Gastrocnemius medialis (tissue), 4 donors: ENCODE measurements at regions not wholly inside any gene's neighbourhood (a gene's known extent, or its start where the extent isn't known, plus 50 kb on each side); places are given as distances from the start of the nearest gene placed in this dataset.

ENCODE experiments used
- ATAC-seq, 2 donors: fragments of 150-250 bp; one replicate each; pipeline ENCODE4 v1.9.1; 2016
- DNase-seq, 2 donors: peaks; one replicate each; pipeline ENCODE4 v3.0.0-alpha.2; 2019
- H3K27ac ChIP-seq, 4 donors: fragments of 200-600 bp; sonication (generic); 1 replicate in 1 of 4; 2 replicates in 3 of 4; pipeline ENCODE4 v1.5.1; 2016 to 2018; ENCODE audit warnings: mild to moderate bottlenecking in 2 of 4, moderate library complexity in 1 of 4
- H3K27me3 ChIP-seq, 3 donors: fragments of 200-600 bp; sonication (generic) in 2 of 3; 1 replicate in 1 of 3; 2 replicates in 2 of 3; pipeline versions ENCODE4 v1.5.1 to v1.6.0; 2016 to 2019; ENCODE audit warnings: mild to moderate bottlenecking in 1 of 3, moderate library complexity in 1 of 3
- H3K36me3 ChIP-seq, 2 donors: fragments of 200-600 bp; sonication (generic) in 1 of 2; one replicate each; pipeline ENCODE4 v1.5.1; 2017 to 2018
- H3K4me1 ChIP-seq, 2 donors: fragments of 200-600 bp; sonication (generic) in 1 of 2; one replicate each; pipeline ENCODE4 v1.5.1; 2016 to 2017; ENCODE audit warnings: mild to moderate bottlenecking in 2 of 2
- H3K4me3 ChIP-seq, 4 donors: fragments of 200-600 bp; sonication (generic) in 3 of 4; 1 replicate in 1 of 4; 2 replicates in 3 of 4; pipeline ENCODE4 v1.5.1; 2016 to 2019; ENCODE audit warnings: mild to moderate bottlenecking in 2 of 4
- H3K9me3 ChIP-seq, 3 donors: fragments of 200-600 bp; sonication (generic) in 2 of 3; 1 replicate in 1 of 3; 2 replicates in 2 of 3; pipeline ENCODE4 v1.5.1; 2016 to 2019
- POLR2A ChIP-seq, 2 donors: fragments of 450-650 bp; IDR thresholded peaks; one replicate each; pipeline ENCODE4 v1.6.1; 2017; ENCODE audit warnings: antibody characterized with exemption in 2 of 2, mild to moderate bottlenecking in 2 of 2, moderate library complexity in 2 of 2
- in situ Hi-C, 4 donors: fragments of 200-750 bp; cut with MboI; loops; one replicate each; pipeline versions ENCODE4 v1.15.0 to v1.8.0; 2017; ENCODE audit warnings: low sequenced_read_pairs in 4 of 4
- intact Hi-C: fragments of 100-400 bp; cut with DNase I; formaldehyde crosslinking; loops from one replicate; pipeline ENCODE4 v1.15.1; 2023; ENCODE audit warnings: low total_unique reads
- TF ChIP-seq, protein P1 (sequence below), 5 experiments: fragments of 450-650 bp in 3 of 5; fragments of 200-600 bp in 2 of 5; sonication (generic) in 2 of 5; IDR thresholded peaks in 4 of 5; conservative IDR thresholded peaks in 1 of 5; 1 replicate in 4 of 5; 2 replicates in 1 of 5; pipeline ENCODE4 v1.5.1; 2016 to 2019; ENCODE audit warnings: antibody characterized with exemption in 5 of 5, mild to moderate bottlenecking in 3 of 5, moderate library complexity in 3 of 5

DNA sequence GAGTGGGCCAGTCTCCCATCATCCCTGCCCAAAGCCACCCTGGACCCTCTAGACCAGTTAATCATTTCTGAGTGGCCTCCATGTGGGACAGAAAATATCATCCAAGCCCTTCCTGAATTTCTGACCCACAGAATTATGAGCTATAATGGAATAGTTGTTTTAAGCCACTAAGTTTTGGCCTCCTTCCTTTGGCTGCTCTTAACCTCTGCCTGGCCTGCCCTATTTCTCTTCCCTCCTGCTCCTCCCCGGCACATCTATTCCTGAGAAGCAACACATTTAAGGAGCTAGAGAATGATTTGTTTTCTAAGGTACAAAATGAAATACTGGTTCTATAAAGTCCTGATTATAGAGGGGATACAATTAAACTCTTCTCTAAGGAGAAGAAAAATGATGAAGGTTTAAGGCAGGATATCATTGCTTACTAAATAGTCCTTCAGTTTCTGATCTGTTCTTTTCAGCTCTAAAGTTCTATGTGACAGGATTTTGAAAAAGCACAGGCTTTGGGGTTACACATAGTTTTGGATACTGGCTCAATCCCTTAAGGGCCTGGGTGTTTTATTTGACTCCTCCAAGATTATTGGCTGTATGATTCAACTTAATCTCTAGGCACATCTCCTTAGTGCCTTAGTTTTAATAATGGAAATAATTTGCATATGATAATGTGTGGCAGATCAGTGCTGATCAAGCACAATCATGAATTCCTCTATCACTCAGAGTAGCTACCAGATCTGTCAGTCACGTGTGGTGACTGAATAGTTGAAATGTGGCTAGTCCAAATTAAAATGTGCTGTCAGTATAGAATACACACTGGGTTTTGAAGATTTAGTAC is 240.3 kb downstream of the VAPA start:
- H3K4me1 ChIP-seq, result no peaks in the 10 kb centered on the region
- no peaks in the 10 kb centered on the region for H3K36me3 ChIP-seq
- no peak for ATAC-seq
- DNase-seq, result no peak
- intact Hi-C loops, result no loop called here
- in situ Hi-C loops, result loop anchor here in 1 of 4 donors (25.0 kb wide), 1 partner anchor 108 kb away; no protein-coding TSS in a partner anchor
- no peaks in the 10 kb centered on the region for H3K27me3 ChIP-seq
- H3K9me3 ChIP-seq, result no peaks in the 10 kb centered on the region
- no peak overlapping the region for H3K4me3 ChIP-seq
- TF ChIP-seq POLR2A (IDR thresholded peaks at IDR 0.05), result no peak
- TF ChIP-seq, protein P1, sequence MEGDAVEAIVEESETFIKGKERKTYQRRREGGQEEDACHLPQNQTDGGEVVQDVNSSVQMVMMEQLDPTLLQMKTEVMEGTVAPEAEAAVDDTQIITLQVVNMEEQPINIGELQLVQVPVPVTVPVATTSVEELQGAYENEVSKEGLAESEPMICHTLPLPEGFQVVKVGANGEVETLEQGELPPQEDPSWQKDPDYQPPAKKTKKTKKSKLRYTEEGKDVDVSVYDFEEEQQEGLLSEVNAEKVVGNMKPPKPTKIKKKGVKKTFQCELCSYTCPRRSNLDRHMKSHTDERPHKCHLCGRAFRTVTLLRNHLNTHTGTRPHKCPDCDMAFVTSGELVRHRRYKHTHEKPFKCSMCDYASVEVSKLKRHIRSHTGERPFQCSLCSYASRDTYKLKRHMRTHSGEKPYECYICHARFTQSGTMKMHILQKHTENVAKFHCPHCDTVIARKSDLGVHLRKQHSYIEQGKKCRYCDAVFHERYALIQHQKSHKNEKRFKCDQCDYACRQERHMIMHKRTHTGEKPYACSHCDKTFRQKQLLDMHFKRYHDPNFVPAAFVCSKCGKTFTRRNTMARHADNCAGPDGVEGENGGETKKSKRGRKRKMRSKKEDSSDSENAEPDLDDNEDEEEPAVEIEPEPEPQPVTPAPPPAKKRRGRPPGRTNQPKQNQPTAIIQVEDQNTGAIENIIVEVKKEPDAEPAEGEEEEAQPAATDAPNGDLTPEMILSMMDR (IDR thresholded peaks at IDR 0.05 in 4 of 5, conservative IDR thresholded peaks at IDR 0.05 in 1 of 5), result no peak
- H3K27ac ChIP-seq, result no peak overlapping the region

DNA sequence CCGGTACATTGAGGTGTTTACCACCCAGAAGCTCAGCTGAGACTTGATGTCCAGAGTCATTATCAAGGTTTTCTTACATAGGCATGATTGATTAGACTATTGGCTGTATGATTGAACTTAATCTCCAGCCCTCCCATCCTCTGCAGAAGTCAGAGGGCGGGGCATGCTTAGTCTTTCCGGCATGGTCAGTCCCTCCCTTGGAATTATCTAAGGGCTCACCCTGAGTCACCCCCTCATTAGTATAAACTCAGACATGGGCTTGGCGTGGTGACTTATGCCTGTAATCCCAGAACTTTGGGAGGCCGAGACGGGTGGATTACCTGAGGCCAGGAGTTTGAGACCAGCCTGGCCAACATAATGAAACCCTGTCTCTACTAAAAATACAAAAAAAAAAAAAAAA is 243.9 kb downstream of the VAPA start:
- intact Hi-C loops (no loop called here), in situ Hi-C loops (loop anchor here in 1 of 4 donors (25.0 kb wide), 1 partner anchor 105 kb away; no protein-coding TSS in a partner anchor)
- ATAC-seq (no peak), DNase-seq (no peak)
- H3K27ac ChIP-seq, result no peak overlapping the region
- no peaks in the 10 kb centered on the region for H3K4me1 ChIP-seq
- no peak overlapping the region for H3K4me3 ChIP-seq
- H3K27me3 ChIP-seq, result no peaks in the 10 kb centered on the region
- H3K9me3 ChIP-seq, result no peaks in the 10 kb centered on the region
- no peak for TF ChIP-seq POLR2A (IDR thresholded peaks at IDR 0.05)
- TF ChIP-seq, protein P1 (IDR thresholded peaks at IDR 0.05 in 4 of 5, conservative IDR thresholded peaks at IDR 0.05 in 1 of 5), result no peak
- H3K36me3 ChIP-seq, result no peaks in the 10 kb centered on the region

DNA sequence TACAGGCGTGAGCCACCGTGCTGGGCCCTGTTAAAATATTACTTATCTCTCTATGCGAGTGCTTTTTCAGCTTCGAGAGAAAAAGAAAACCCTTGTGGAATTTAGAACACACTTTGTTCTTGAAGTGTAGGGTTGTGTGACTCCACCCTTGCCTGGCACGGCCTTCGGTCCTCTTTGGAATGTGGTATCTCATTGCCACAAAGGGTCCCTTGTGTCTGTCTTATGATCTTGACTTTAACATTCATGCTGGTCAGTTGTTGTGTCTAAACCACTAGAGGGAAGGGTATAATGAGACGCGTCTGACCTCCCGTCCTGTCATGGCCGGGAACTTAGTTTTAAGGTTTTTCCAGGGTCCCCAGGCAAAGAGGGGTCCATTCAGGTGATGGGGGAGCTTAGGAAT is 246.4 kb downstream of the VAPA start:
- no peaks in the 10 kb centered on the region for H3K9me3 ChIP-seq
- no peaks in the 10 kb centered on the region for H3K36me3 ChIP-seq
- H3K4me1 ChIP-seq, result no peaks in the 10 kb centered on the region
- no peak overlapping the region for H3K27ac ChIP-seq
- no peak overlapping the region for H3K4me3 ChIP-seq
- intact Hi-C loops (no loop called here), in situ Hi-C loops (loop anchor here in 1 of 4 donors (25.0 kb wide), 1 partner anchor 102 kb away; no protein-coding TSS in a partner anchor)
- DNase-seq, result no peak
- ATAC-seq, result no peak
- no peak for TF ChIP-seq POLR2A (IDR thresholded peaks at IDR 0.05)
- TF ChIP-seq, protein P1 (IDR thresholded peaks at IDR 0.05 in 4 of 5, conservative IDR thresholded peaks at IDR 0.05 in 1 of 5), result no peak
- H3K27me3 ChIP-seq, result no peaks in the 10 kb centered on the region

DNA sequence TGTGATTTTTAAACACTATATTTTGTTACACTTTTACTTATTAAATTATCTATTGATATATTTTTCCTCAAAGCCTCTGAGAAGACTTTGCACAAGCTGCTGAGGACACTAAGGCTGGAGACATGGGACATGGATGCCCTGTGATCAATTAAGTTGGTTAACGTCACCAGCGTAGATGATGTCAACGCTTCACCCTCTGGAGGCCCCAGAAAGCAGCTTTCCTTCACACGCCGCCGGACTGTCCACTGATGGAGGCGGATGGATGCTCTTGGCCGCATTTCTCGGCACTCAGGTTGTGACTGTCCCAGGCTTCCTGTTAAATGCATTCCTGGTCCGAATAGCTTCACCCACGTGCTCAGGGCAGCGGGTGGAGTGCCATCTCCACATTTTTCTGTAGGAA is 247.5 kb downstream of the VAPA start:
- H3K4me3 ChIP-seq, result no peak overlapping the region
- in situ Hi-C loops, result loop anchor here in 1 of 4 donors (25.0 kb wide), 1 partner anchor 101 kb away; no protein-coding TSS in a partner anchor
- H3K36me3 ChIP-seq, result no peaks in the 10 kb centered on the region
- no peaks in the 10 kb centered on the region for H3K4me1 ChIP-seq
- no peak for ATAC-seq
- H3K27me3 ChIP-seq, result no peaks in the 10 kb centered on the region
- H3K9me3 ChIP-seq, result no peaks in the 10 kb centered on the region
- TF ChIP-seq POLR2A (IDR thresholded peaks at IDR 0.05), result no peak
- TF ChIP-seq, protein P1 (IDR thresholded peaks at IDR 0.05 in 4 of 5, conservative IDR thresholded peaks at IDR 0.05 in 1 of 5), result no peak
- no peak overlapping the region for H3K27ac ChIP-seq
- no peak for DNase-seq
- intact Hi-C loops, result no loop called here
